Gastroesophageal sphincter (tissue), 4 donors: ENCODE measurements at regions not wholly inside any gene's neighbourhood (a gene's known extent, or its start where the extent isn't known, plus 50 kb on each side); places are given as distances from the start of the nearest gene placed in this dataset.

Experiments
- ATAC-seq: fragments of 150-250 bp; one replicate; pipeline ENCODE4 v1.9.1; 2016; ENCODE audit warnings: mild to moderate bottlenecking, moderate library complexity
- H3K27ac ChIP-seq, 4 donors: fragments of 200-600 bp; sonication (generic) in 3 of 4; 1 replicate in 3 of 4; 2 replicates in 1 of 4; pipeline ENCODE4 v1.5.1; 2016 to 2019
- H3K27me3 ChIP-seq: fragments of 200-600 bp; sonication (generic); one replicate; pipeline ENCODE4 v1.5.1; 2019
- H3K36me3 ChIP-seq, 2 donors: fragments of 200-600 bp; sonication (generic); one replicate each; pipeline ENCODE4 v1.5.1; 2019; ENCODE audit warnings: control low read depth in 1 of 2
- H3K4me1 ChIP-seq, 3 donors: fragments of 200-600 bp; sonication (generic); 1 replicate in 2 of 3; 2 replicates in 1 of 3; pipeline ENCODE4 v1.5.1; 2016 to 2019; ENCODE audit warnings: control low read depth in 2 of 3
- H3K4me3 ChIP-seq, 2 donors: fragments of 200-600 bp; sonication (generic); one replicate each; pipeline ENCODE4 v1.5.1; 2019; ENCODE audit warnings: mild to moderate bottlenecking in 1 of 2, moderate library complexity in 1 of 2
- H3K9me3 ChIP-seq, 3 donors: fragments of 200-600 bp; sonication (generic); one replicate each; pipeline ENCODE4 v1.5.1; 2017 to 2019; ENCODE audit warnings: control low read depth in 2 of 3
- EP300 ChIP-seq: sonication (generic); formaldehyde crosslinking; IDR thresholded peaks from one replicate; pipeline ENCODE4 v1.6.1; 2017; ENCODE audit warnings: antibody characterized with exemption, mild to moderate bottlenecking
- POLR2A ChIP-seq, 2 donors: fragments of 450-650 bp; IDR thresholded peaks; one replicate each; pipeline ENCODE4 v1.6.1; 2017; ENCODE audit warnings: antibody characterized with exemption in 2 of 2, mild to moderate bottlenecking in 2 of 2, moderate library complexity in 1 of 2
- POLR2AphosphoS5 ChIP-seq: sonication (generic); formaldehyde crosslinking; IDR thresholded peaks from one replicate; pipeline ENCODE4 v1.6.1; 2017; ENCODE audit warnings: antibody characterized with exemption
- WGBS, 2 donors: methylation state at CpG; one replicate each; pipeline ENCODE4 v1.1.5; 2018; ENCODE audit warnings: low coverage in 1 of 2; 5-methylcytosine and 5-hydroxymethylcytosine counted together
- TF ChIP-seq, protein P1 (sequence below), 4 experiments: fragments of 200-600 bp in 2 of 4; fragments of 450-650 bp in 2 of 4; sonication (generic) in 1 of 4; IDR thresholded peaks; one replicate each; pipeline ENCODE4 v1.5.1; 2017 to 2019; ENCODE audit warnings: antibody characterized with exemption in 4 of 4, mild to moderate bottlenecking in 2 of 4, moderate library complexity in 2 of 4

DNA sequence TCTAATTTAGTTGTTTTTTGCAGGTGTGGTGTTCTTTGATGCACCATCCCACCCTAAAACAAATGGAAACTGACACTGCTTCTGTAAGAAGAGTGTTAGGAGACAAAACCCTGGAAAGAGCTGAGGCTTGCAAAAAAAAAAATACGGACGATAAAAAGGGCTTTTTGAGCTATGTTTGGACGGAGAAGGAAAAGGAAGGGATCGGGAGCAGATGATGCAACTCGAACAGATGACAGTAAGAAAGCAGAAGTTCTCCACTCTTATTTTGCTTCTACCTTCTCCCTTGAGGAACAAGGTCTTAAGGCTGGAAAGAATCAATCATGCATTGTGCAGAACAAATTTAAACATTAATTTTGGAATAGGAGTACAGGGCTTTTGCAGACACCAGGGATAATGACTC is 136.7 kb downstream of the MAF start:
- Histone ChIP-seq H3K27me3 (no peaks in the 10 kb centered on the region), H3K4me3 (no peak overlapping the region), H3K9me3 (no peaks in the 10 kb centered on the region), H3K4me1 (no peaks in the 10 kb centered on the region), H3K27ac (no peak overlapping the region), H3K36me3 (no peaks in the 10 kb centered on the region)
- ATAC-seq = no peak
- TF ChIP-seq, protein P1, sequence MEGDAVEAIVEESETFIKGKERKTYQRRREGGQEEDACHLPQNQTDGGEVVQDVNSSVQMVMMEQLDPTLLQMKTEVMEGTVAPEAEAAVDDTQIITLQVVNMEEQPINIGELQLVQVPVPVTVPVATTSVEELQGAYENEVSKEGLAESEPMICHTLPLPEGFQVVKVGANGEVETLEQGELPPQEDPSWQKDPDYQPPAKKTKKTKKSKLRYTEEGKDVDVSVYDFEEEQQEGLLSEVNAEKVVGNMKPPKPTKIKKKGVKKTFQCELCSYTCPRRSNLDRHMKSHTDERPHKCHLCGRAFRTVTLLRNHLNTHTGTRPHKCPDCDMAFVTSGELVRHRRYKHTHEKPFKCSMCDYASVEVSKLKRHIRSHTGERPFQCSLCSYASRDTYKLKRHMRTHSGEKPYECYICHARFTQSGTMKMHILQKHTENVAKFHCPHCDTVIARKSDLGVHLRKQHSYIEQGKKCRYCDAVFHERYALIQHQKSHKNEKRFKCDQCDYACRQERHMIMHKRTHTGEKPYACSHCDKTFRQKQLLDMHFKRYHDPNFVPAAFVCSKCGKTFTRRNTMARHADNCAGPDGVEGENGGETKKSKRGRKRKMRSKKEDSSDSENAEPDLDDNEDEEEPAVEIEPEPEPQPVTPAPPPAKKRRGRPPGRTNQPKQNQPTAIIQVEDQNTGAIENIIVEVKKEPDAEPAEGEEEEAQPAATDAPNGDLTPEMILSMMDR (IDR thresholded peaks at IDR 0.05) = no peak
- TF ChIP-seq POLR2AphosphoS5 = no peak
- TF ChIP-seq EP300 = no peak
- TF ChIP-seq POLR2A (IDR thresholded peaks at IDR 0.05) = no peak
- WGBS, 2 donors = 77 to 79% methylated on average over 5 of the region's 5 CpGs

DNA sequence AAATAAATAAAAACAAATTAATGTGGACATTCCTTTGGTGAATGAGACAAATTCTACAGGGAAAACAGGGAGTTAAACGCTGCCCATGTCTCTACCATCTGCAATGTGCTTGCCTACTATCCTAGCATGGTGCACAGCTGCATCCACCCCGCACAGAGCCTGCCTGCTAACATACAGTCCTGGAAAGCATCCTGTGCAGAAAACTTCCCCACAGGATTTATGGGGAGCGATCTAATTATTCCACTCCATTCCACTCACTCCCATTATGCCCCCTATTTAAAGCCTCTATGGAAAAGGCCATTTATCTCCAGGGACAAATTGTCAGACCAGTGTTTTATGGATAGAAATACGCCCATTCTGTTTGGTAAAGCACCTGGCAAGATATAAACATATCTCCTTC is 144.5 kb downstream of the MAF start:
- TF ChIP-seq POLR2AphosphoS5 (no peak), EP300 (no peak), POLR2A (IDR thresholded peaks at IDR 0.05) (no peak)
- TF ChIP-seq, protein P1 (IDR thresholded peaks at IDR 0.05) = no peak

DNA sequence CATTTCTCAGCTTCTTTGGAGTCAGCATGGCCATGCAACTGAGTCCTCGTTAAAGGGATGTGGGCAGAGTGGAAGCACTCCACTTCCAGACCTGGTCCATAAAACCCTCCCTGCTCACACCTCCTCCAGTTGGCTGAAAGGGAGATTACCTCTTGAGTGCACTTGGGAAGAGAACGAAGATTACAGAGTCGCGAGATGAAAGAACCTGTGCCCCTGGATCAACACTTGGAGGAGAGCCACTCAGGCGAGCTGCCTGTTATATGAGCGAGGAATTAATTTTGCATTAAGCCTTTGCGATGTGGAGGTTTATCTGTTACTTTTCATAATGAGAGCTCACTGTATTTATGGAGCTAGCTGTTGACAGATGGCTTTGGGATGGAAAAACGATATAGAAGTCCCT is 147.9 kb downstream of the MAF start:
- H3K36me3 ChIP-seq = no peaks in the 10 kb centered on the region
- H3K9me3 ChIP-seq = no peaks in the 10 kb centered on the region
- no peak overlapping the region for H3K4me3 ChIP-seq
- no peaks in the 10 kb centered on the region for H3K27me3 ChIP-seq
- WGBS, 2 donors = 65 to 77% methylated on average over 6 to 8 of the region's 8 CpGs
- TF ChIP-seq POLR2A (IDR thresholded peaks at IDR 0.05) (no peak), POLR2AphosphoS5 (no peak), EP300 (no peak)
- TF ChIP-seq, protein P1 (IDR thresholded peaks at IDR 0.05) = no peak
- H3K27ac ChIP-seq = no peak overlapping the region
- ATAC-seq = no peak
- no peaks in the 10 kb centered on the region for H3K4me1 ChIP-seq

More for the DNA sequence above, 144.5 kb downstream of the MAF start:
- Histone ChIP-seq H3K27me3 (no peaks in the 10 kb centered on the region), H3K27ac (no peak overlapping the region), H3K9me3 (no peaks in the 10 kb centered on the region), H3K4me1 (no peaks in the 10 kb centered on the region), H3K36me3 (no peaks in the 10 kb centered on the region), H3K4me3 (no peak overlapping the region)
- 89% methylated on average over 4 of the region's 4 CpGs; no CpG with 5 or more reads in 1 of the 2 donors for WGBS, 2 donors
- ATAC-seq = no peak

DNA sequence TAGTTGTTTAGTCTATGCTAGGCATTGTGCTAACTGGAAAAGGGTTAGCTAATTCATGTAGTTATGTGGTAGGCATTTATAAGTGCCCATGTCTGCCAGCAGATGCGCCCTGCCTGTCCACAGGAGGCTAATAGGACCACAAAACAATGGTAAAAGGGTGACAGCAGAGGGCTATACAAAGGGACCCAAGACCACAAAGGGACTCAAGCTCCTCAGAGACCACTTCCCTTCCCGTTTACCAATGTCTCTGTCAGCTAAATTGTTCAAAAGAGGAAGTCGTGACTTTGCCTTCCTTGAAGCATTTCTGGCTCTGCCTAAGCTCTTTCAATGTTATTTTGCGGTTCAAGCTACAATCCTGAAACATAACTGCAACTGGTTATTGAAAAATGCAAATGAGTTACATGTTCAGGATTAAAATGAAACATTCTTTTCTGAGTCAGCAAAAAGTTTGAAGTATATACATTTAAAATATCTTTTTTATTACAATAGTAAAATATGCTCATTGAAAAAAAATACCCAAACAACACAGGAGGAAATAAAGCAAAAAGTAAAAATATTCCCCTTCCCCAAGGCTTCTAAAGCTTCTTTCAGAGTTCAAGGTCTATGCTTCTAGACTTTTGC is 149.2 kb downstream of the MAF start:
- H3K4me1 ChIP-seq = no peaks in the 10 kb centered on the region
- WGBS, 2 donors = 28 to 52% methylated on average over 3 of the region's 4 CpGs
- peaks cover 0 to 9% (median 0%) of the 10 kb centered on the region in 3 donors for H3K9me3 ChIP-seq
- no peak for ATAC-seq
- no peak overlapping the region for H3K4me3 ChIP-seq
- H3K27ac ChIP-seq = no peak overlapping the region
- H3K27me3 ChIP-seq = no peaks in the 10 kb centered on the region
- no peaks in the 10 kb centered on the region for H3K36me3 ChIP-seq
- TF ChIP-seq, protein P1 (IDR thresholded peaks at IDR 0.05) = no peak
- no peak for TF ChIP-seq POLR2A (IDR thresholded peaks at IDR 0.05)
- TF ChIP-seq POLR2AphosphoS5 = no peak
- TF ChIP-seq EP300 = no peak

DNA sequence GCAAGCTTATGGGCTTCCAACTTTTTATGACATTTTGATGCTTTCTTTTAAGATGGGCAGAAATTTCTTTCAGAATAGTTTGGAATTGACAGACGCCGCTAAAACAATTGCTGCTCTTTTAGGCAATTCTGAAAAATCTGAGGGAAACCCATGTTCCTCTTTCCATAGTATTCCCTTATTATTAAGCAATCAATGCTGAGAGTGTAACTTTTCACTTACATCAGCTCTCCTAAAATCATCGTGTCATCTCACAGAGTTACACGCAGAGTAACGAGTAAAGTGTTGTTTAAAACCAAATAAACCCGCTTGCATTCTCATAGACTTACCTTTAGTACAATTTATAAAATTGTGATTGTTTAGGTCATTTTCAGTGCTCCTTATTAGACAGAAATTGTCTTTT is 150.6 kb downstream of the MAF start:
- peaks cover 0 to 9% (median 0%) of the 10 kb centered on the region in 3 donors for H3K9me3 ChIP-seq
- no peak overlapping the region for H3K4me3 ChIP-seq
- no peak for TF ChIP-seq POLR2AphosphoS5
- TF ChIP-seq, protein P1 (IDR thresholded peaks at IDR 0.05) = no peak
- no peak for TF ChIP-seq POLR2A (IDR thresholded peaks at IDR 0.05)
- TF ChIP-seq EP300 = no peak
- WGBS, 2 donors = 95 to 100% methylated on average over 4 to 6 of the region's 6 CpGs
- H3K27me3 ChIP-seq = no peaks in the 10 kb centered on the region
- H3K4me1 ChIP-seq = no peaks in the 10 kb centered on the region
- no peak for ATAC-seq
- no peaks in the 10 kb centered on the region for H3K36me3 ChIP-seq
- H3K27ac ChIP-seq = no peak overlapping the region
